GM12874 (cell line): ENCODE measurements at regions not wholly inside any gene's neighbourhood (a gene's known extent, or its start where the extent isn't known, plus 50 kb on each side); places are given as distances from the start of the nearest gene placed in this dataset.

Experiments
- TF ChIP-seq, protein P1 (sequence below): IDR thresholded peaks from 2 replicates; pipeline ENCODE4 v1.5.1; 2011; ENCODE audit warnings: low read depth, mild to moderate bottlenecking, control low read depth, low read length, moderate library complexity; ENCODE audit not compliant: insufficient read depth

DNA sequence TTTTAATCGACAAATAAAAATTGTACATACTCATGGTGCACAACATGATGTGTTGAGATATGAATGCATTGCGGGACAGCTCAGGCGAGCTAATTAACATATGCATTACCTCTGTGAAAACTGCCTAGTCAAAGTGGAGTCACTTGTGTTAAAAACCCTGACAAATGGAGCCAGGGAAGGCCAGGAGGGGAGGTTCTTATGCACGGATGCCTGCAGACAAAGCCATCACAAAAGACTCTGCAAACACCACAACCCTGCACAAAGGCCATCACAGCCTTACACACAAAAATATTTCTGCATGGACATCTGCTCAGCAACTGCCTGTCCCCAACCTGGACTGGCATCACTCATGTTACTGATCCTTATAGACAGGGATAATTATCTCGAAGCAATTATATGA, 204.4 kb upstream of the AJAP1 start:
- TF ChIP-seq, protein P1, sequence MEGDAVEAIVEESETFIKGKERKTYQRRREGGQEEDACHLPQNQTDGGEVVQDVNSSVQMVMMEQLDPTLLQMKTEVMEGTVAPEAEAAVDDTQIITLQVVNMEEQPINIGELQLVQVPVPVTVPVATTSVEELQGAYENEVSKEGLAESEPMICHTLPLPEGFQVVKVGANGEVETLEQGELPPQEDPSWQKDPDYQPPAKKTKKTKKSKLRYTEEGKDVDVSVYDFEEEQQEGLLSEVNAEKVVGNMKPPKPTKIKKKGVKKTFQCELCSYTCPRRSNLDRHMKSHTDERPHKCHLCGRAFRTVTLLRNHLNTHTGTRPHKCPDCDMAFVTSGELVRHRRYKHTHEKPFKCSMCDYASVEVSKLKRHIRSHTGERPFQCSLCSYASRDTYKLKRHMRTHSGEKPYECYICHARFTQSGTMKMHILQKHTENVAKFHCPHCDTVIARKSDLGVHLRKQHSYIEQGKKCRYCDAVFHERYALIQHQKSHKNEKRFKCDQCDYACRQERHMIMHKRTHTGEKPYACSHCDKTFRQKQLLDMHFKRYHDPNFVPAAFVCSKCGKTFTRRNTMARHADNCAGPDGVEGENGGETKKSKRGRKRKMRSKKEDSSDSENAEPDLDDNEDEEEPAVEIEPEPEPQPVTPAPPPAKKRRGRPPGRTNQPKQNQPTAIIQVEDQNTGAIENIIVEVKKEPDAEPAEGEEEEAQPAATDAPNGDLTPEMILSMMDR: no peak

DNA sequence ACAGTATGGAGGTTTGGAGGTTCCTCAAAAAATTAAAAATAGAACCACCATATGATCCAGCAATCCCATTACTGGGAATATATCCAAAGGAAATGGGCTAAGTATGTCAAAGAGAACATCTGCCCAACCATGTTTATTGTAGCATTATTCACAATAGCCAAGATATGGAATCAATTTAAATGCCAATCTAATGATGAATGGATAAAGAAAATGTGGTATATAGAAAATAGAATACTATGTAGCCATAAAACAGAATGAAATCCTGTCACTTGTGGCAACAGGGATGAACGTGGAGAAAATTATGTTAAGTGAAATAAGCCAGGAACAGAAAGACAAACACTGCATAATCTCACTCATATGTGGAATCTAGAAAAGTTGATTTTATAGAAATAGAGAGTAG, 201.7 kb upstream of the AJAP1 start:
- TF ChIP-seq, protein P1: no peak

DNA sequence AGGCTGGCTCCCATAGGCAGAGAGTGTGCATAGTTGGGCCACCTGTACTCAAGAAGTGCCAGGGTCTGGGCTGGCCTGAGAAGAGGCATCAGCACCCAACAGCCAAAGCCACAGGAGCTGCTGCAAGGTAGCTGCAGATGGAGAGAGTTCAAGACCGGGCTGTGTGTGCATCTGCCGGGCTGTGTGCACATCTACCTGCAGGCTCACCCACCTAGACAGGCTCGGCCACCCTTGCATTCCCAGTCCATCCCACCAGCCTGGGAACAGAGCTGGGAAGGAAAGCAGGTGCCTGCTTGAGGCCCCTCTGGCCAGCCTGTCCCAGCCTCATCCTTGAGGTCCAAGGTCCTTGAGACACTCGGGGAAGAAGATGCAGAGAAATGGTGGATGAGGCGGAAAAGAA, 194.4 kb upstream of the AJAP1 start:
- TF ChIP-seq, protein P1: no peak

DNA sequence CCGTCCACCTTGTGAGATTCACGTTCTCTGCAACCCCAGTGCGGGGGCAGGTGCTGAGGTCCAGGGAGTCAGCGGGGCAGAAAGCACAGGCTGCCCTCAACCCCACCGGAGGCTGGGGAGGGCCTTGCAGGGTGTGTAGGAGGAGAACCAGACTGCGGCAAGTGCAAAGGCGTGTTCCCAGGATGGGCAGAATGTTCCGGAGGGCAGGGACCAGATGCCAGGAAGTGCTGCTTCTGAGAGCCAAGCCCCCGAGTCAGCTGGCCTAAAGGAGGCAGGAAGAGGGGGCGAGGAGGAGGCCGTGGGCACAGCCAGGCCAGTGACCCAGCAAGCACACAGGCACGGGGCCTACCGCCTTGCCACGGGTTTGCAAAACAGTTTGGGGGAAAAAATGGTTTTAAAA, 193.8 kb upstream of the AJAP1 start:
- TF ChIP-seq, protein P1: no peak

DNA sequence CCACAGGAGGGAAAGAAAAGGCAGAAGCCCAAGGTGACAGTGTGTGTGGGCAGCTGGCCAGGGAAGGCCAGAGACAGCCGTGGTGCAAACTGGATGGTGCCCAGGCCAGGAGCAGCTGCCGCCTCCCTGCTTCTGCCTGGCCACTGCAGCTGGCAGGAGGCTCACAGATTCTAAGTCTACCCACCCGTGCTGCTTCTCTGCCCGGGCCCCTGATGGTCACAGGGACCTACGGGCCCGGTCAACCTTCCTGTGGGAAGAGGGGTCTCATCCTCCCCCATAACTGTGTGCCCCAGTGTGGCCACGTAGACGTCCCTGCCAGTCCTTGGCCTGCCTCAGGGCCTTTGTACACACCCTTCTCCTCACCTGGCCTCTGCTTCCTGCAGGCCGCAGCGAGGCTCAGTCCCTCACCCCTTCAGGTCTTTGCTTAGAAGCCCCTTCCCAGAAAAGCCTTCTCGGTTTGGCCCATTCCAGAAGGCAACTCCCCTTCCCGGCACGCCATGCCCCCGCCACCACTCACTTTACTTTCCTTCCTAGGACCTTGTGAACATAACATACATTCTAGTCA, 192.6 kb upstream of the AJAP1 start:
- TF ChIP-seq, protein P1: no peak

DNA sequence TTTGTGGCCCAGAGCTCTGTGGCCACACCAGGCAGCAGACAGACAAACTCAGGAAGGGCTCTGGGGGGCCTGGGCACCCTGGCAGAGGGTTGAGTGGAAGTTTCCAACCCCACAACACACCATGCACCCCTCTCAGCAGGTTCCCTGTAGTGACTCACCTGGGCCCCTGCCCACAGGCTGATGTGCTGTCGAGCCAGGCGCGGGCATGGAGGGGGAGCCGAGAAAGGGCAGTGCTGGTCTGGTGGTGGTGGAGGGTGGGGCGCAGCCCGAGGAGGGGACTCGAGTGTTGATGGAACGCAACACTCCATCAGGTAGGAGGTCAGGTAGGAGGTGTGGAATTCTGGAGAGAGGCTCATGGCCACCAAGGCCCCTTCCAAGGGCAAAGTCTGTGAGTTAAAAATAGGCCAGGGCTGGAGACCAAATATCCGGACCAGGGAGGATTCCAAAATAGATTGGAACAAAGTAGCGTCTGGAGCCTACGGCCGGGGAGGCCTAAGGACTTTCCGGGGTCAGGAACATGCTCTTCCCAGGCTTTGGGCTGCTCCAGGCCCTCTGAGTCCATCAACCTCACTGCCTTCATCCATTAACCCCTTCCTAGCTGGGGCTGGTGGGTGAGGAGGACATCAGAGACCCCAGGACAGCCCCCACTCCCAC, 191.5 kb upstream of the AJAP1 start:
- TF ChIP-seq, protein P1: no peak

DNA sequence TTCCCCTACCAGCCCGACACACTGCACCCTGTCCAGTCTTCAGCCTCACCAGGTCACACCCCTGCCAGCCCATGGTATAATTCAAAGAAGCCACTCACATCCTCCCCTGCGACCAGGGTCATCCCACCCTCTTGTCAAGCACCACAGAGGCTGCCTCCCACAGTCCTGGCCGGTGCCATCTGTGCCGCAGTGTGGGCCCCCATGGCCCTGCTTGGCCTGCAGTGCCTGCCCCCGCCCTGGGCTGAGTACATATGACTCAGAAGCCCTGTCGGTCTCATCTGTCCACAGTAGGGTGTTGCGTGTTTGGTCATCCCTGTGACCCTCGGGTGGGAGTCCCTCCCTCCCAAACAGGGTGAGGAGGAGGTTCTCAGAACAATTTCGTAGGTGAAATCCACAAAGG, 190.8 kb upstream of the AJAP1 start:
- TF ChIP-seq, protein P1: no peak
